HUES6 (cell line): ENCODE measurements at regions not wholly inside any gene's neighbourhood (a gene's known extent, or its start where the extent isn't known, plus 50 kb on each side); places are given as distances from the start of the nearest gene placed in this dataset.

ENCODE experiments used
- H3K27ac ChIP-seq: 2 replicates; pipeline ENCODE4 v1.7.0; 2013; ENCODE audit warnings: low read depth, mild to moderate bottlenecking, low read length, inconsistent platforms
- H3K27me3 ChIP-seq: 2 replicates; pipeline ENCODE4 v1.6.1; 2013; ENCODE audit warnings: low read length; ENCODE audit not compliant: control insufficient read depth, insufficient read depth
- H3K36me3 ChIP-seq: 2 replicates; pipeline ENCODE4 v1.6.1; 2013; ENCODE audit warnings: low read length; ENCODE audit not compliant: control insufficient read depth, insufficient read depth
- H3K4me1 ChIP-seq: 2 replicates; pipeline ENCODE4 v1.6.1; 2013; ENCODE audit warnings: low read length; ENCODE audit not compliant: control insufficient read depth, insufficient read depth
- H3K4me3 ChIP-seq: 2 replicates; pipeline ENCODE4 v1.5.1; 2013; ENCODE audit warnings: low read depth, low read length
- H3K9ac ChIP-seq: one replicate; pipeline ENCODE4 v1.6.1; 2013; ENCODE audit warnings: mild to moderate bottlenecking, low read length
- H3K9me3 ChIP-seq: 2 replicates; pipeline ENCODE4 v1.6.1; 2013; ENCODE audit warnings: low read depth, low read length; ENCODE audit not compliant: control insufficient read depth, insufficient read depth

- Histone ChIP-seq H3K36me3 (no peaks in the 10 kb centered on the region), H3K27ac (no peak overlapping the region), H3K27me3 (no peaks in the 10 kb centered on the region), H3K9me3 (peaks cover 16% of the 10 kb centered on the region), H3K9ac (no peak overlapping the region), H3K4me3 (no peak overlapping the region), H3K4me1 (no peaks in the 10 kb centered on the region)
Measured at GRCh38 chr10:6909905-6910560, 330.0 kb upstream of the PRKCQ start.

- no peak overlapping the region for H3K4me3 ChIP-seq
- no peak overlapping the region for H3K27ac ChIP-seq
- no peaks in the 10 kb centered on the region for H3K27me3 ChIP-seq
- no peaks in the 10 kb centered on the region for H3K4me1 ChIP-seq
- H3K9me3 ChIP-seq = peaks cover 27% of the 10 kb centered on the region
- H3K36me3 ChIP-seq = no peaks in the 10 kb centered on the region
- no peak overlapping the region for H3K9ac ChIP-seq
Measured at GRCh38 chr10:6907877-6908530, 327.9 kb upstream of the PRKCQ start.

GRCh38 chr10:6894405-6894804, 314.3 kb upstream of the PRKCQ start:
- no peaks in the 10 kb centered on the region for H3K27me3 ChIP-seq
- H3K4me3 ChIP-seq = no peak overlapping the region
- no peak overlapping the region for H3K27ac ChIP-seq
- H3K36me3 ChIP-seq = no peaks in the 10 kb centered on the region
- peaks cover 14% of the 10 kb centered on the region for H3K4me1 ChIP-seq
- no peaks in the 10 kb centered on the region for H3K9me3 ChIP-seq
- no peak overlapping the region for H3K9ac ChIP-seq

GRCh38 chr10:6892864-6893263, 312.8 kb upstream of the PRKCQ start:
- Histone ChIP-seq H3K9ac (no peak overlapping the region), H3K36me3 (no peaks in the 10 kb centered on the region), H3K4me1 (peaks cover 10% of the 10 kb centered on the region), H3K4me3 (no peak overlapping the region), H3K27ac (no peak overlapping the region), H3K27me3 (no peaks in the 10 kb centered on the region), H3K9me3 (no peaks in the 10 kb centered on the region)

GRCh38 chr10:6891924-6892323, 311.8 kb upstream of the PRKCQ start:
- Histone ChIP-seq H3K4me1 (peaks cover 13% of the 10 kb centered on the region), H3K27ac (no peak overlapping the region), H3K9ac (no peak overlapping the region), H3K9me3 (no peaks in the 10 kb centered on the region), H3K27me3 (no peaks in the 10 kb centered on the region), H3K4me3 (no peak overlapping the region), H3K36me3 (no peaks in the 10 kb centered on the region)

GRCh38 chr10:6889718-6890117, 309.6 kb upstream of the PRKCQ start:
- Histone ChIP-seq H3K4me3 (no peak overlapping the region), H3K9ac (no peak overlapping the region), H3K27me3 (no peaks in the 10 kb centered on the region), H3K36me3 (no peaks in the 10 kb centered on the region), H3K9me3 (no peaks in the 10 kb centered on the region), H3K27ac (no peak overlapping the region), H3K4me1 (peaks cover 14% of the 10 kb centered on the region)

GRCh38 chr10:6888434-6888833, 308.4 kb upstream of the PRKCQ start:
- Histone ChIP-seq H3K27me3 (no peaks in the 10 kb centered on the region), H3K4me1 (peaks cover 14% of the 10 kb centered on the region), H3K4me3 (no peak overlapping the region), H3K27ac (no peak overlapping the region), H3K9ac (no peak overlapping the region), H3K36me3 (no peaks in the 10 kb centered on the region), H3K9me3 (no peaks in the 10 kb centered on the region)

- H3K36me3 ChIP-seq = no peaks in the 10 kb centered on the region
- H3K9me3 ChIP-seq = no peaks in the 10 kb centered on the region
- no peak overlapping the region for H3K9ac ChIP-seq
- no peak overlapping the region for H3K27ac ChIP-seq
- H3K4me3 ChIP-seq = no peak overlapping the region
- H3K27me3 ChIP-seq = no peaks in the 10 kb centered on the region
- H3K4me1 ChIP-seq = peaks cover 3% of the 10 kb centered on the region; the same call in 1 of the 2 replicates
Measured at GRCh38 chr10:6885284-6885683, 305.2 kb upstream of the PRKCQ start.

- peaks cover 14% of the 10 kb centered on the region for H3K4me1 ChIP-seq
- H3K9me3 ChIP-seq = no peaks in the 10 kb centered on the region
- H3K36me3 ChIP-seq = no peaks in the 10 kb centered on the region
- no peak overlapping the region for H3K9ac ChIP-seq
- H3K4me3 ChIP-seq = no peak overlapping the region
- no peaks in the 10 kb centered on the region for H3K27me3 ChIP-seq
- no peak overlapping the region for H3K27ac ChIP-seq
Measured at GRCh38 chr10:6881987-6882386, 301.9 kb upstream of the PRKCQ start.

- no peaks in the 10 kb centered on the region for H3K9me3 ChIP-seq
Measured at GRCh38 chr10:6877722-6878392, 297.8 kb upstream of the PRKCQ start.

GRCh38 chr10:6877336-6877721, 297.3 kb upstream of the PRKCQ start:
- H3K9ac ChIP-seq = no peak overlapping the region
- no peak overlapping the region for H3K4me3 ChIP-seq
- H3K36me3 ChIP-seq = no peaks in the 10 kb centered on the region
- H3K27me3 ChIP-seq = no peaks in the 10 kb centered on the region
- H3K27ac ChIP-seq = no peak overlapping the region
- H3K4me1 ChIP-seq = peaks cover 18% of the 10 kb centered on the region
- H3K9me3 ChIP-seq = no peaks in the 10 kb centered on the region

More at GRCh38 chr10:6877722-6878392, 297.8 kb upstream of the PRKCQ start:
- Histone ChIP-seq H3K9ac (no peak overlapping the region), H3K27me3 (no peaks in the 10 kb centered on the region), H3K36me3 (no peaks in the 10 kb centered on the region), H3K27ac (no peak overlapping the region), H3K4me1 (peaks cover 18% of the 10 kb centered on the region), H3K4me3 (no peak overlapping the region)
